ENCODE measurements at regions not wholly inside any gene's neighbourhood (a gene's known extent, or its start where the extent isn't known, plus 50 kb on each side); places are given as distances from the start of the nearest gene placed in this dataset.

- TF ChIP-seq, protein P1, sequence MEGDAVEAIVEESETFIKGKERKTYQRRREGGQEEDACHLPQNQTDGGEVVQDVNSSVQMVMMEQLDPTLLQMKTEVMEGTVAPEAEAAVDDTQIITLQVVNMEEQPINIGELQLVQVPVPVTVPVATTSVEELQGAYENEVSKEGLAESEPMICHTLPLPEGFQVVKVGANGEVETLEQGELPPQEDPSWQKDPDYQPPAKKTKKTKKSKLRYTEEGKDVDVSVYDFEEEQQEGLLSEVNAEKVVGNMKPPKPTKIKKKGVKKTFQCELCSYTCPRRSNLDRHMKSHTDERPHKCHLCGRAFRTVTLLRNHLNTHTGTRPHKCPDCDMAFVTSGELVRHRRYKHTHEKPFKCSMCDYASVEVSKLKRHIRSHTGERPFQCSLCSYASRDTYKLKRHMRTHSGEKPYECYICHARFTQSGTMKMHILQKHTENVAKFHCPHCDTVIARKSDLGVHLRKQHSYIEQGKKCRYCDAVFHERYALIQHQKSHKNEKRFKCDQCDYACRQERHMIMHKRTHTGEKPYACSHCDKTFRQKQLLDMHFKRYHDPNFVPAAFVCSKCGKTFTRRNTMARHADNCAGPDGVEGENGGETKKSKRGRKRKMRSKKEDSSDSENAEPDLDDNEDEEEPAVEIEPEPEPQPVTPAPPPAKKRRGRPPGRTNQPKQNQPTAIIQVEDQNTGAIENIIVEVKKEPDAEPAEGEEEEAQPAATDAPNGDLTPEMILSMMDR (conservative IDR thresholded peaks at IDR 0.05; ENCODE audit: low read length): no peak
- no peak for DNase-seq (ENCODE audit: low read depth)
- H3K4me3 ChIP-seq (ENCODE audit: low read length): no peak overlapping the region
Measured at GRCh38 chr15:95591270-95591669, 739.2 kb upstream of the NR2F2 start.

GRCh38 chr15:95591886-95592285, 738.6 kb upstream of the NR2F2 start:
- no peak overlapping the region for H3K4me3 ChIP-seq (ENCODE audit: low read length)
- TF ChIP-seq, protein P1 (conservative IDR thresholded peaks at IDR 0.05; ENCODE audit: low read length): no peak
- DNase-seq (ENCODE audit: low read depth): no peak

DNA sequence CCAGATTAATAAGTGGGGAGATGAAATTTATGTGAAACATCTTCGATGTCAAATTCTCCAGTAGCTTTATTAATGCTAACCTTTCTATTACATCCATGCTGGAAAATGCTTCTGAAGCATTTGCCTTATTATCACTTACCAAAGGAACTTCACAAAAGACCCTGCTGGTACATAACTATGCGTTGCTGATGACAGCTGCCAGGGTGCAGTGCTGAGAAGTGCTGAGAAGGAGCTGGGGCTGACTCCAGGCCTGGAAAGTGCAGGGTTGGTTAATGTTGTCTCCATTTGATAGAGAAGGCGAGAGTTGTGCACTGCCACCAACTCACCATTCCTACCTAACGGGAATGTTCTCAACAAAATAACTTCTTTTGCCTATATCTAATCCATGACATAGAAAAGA, 736.0 kb upstream of the NR2F2 start:
- no peak for DNase-seq (ENCODE audit: low read depth)
- H3K4me3 ChIP-seq (ENCODE audit: low read length): no peak overlapping the region
- TF ChIP-seq, protein P1 (conservative IDR thresholded peaks at IDR 0.05; ENCODE audit: low read length): no peak

GRCh38 chr15:95595759-95596158, 734.7 kb upstream of the NR2F2 start:
- DNase-seq (ENCODE audit: low read depth): no peak
- H3K4me3 ChIP-seq (ENCODE audit: low read length): no peak overlapping the region
- TF ChIP-seq, protein P1 (conservative IDR thresholded peaks at IDR 0.05; ENCODE audit: low read length): no peak

GRCh38 chr15:95596496-95596895, 734.0 kb upstream of the NR2F2 start:
- no peak for DNase-seq (ENCODE audit: low read depth)
- no peak overlapping the region for H3K4me3 ChIP-seq (ENCODE audit: low read length)

GRCh38 chr15:95598251-95598855, 732.1 kb upstream of the NR2F2 start:
- DNase-seq (ENCODE audit: low read depth): no peak
- TF ChIP-seq, protein P1 (conservative IDR thresholded peaks at IDR 0.05; ENCODE audit: low read length): no peak
- no peak overlapping the region for H3K4me3 ChIP-seq (ENCODE audit: low read length)

More at GRCh38 chr15:95596496-95596895, 734.0 kb upstream of the NR2F2 start:
- TF ChIP-seq, protein P1 (conservative IDR thresholded peaks at IDR 0.05; ENCODE audit: low read length): no peak

- TF ChIP-seq, protein P1 (conservative IDR thresholded peaks at IDR 0.05; ENCODE audit: low read length): no peak
- DNase-seq (ENCODE audit: low read depth): no peak
- H3K4me3 ChIP-seq (ENCODE audit: low read length): no peak overlapping the region
Measured at GRCh38 chr15:95600367-95600766, 730.1 kb upstream of the NR2F2 start.

Measured in AG10803 (cell line).